Tibial nerve (tissue), 4 donors: ENCODE measurements at regions not wholly inside any gene's neighbourhood (a gene's known extent, or its start where the extent isn't known, plus 50 kb on each side); places are given as distances from the start of the nearest gene placed in this dataset.

Experiments used
- DNase-seq, 2 donors: peaks; one replicate each; pipeline ENCODE4 v3.0.0-alpha.2; 2019; ENCODE audit warnings: low spot score in 2 of 2
- H3K27ac ChIP-seq, 4 donors: fragments of 200-600 bp; sonication (generic) in 3 of 4; one replicate each; pipeline ENCODE4 v1.5.1; 2017 to 2019; ENCODE audit warnings: mild to moderate bottlenecking in 1 of 4
- H3K27me3 ChIP-seq, 2 donors: fragments of 200-600 bp; sonication (generic) in 1 of 2; one replicate each; pipeline versions ENCODE4 v1.5.1 to v1.6.0; 2017 to 2019
- H3K36me3 ChIP-seq, 3 donors: fragments of 200-600 bp; sonication (generic); one replicate each; pipeline ENCODE4 v1.5.1; 2018 to 2019
- H3K4me1 ChIP-seq, 4 donors: fragments of 200-600 bp; sonication (generic) in 3 of 4; one replicate each; pipeline ENCODE4 v1.5.1; 2017 to 2019
- H3K4me3 ChIP-seq, 4 donors: fragments of 200-600 bp; sonication (generic) in 3 of 4; one replicate each; pipeline ENCODE4 v1.5.1; 2017 to 2019; ENCODE audit warnings: mild to moderate bottlenecking in 1 of 4, moderate library complexity in 1 of 4
- H3K9me3 ChIP-seq, 4 donors: fragments of 200-600 bp; sonication (generic) in 3 of 4; one replicate each; pipeline ENCODE4 v1.5.1; 2017 to 2019
- CTCF ChIP-seq, 5 experiments: fragments of 200-600 bp in 3 of 5; fragments of 450-650 bp in 2 of 5; sonication (generic) in 3 of 5; IDR thresholded peaks; one replicate each; pipeline ENCODE4 v1.5.1; 2016 to 2019; ENCODE audit warnings: antibody characterized with exemption in 5 of 5, mild to moderate bottlenecking in 3 of 5, moderate library complexity in 2 of 5
- EP300 ChIP-seq, 2 donors: sonication (generic); formaldehyde crosslinking; IDR thresholded peaks; one replicate each; pipeline ENCODE4 v1.6.1; 2017; ENCODE audit warnings: antibody characterized with exemption in 2 of 2, mild to moderate bottlenecking in 1 of 2
- POLR2A ChIP-seq, 2 donors: fragments of 450-650 bp; IDR thresholded peaks; one replicate each; pipeline ENCODE4 v1.6.1; 2017; ENCODE audit warnings: antibody characterized with exemption in 2 of 2, mild to moderate bottlenecking in 2 of 2, moderate library complexity in 2 of 2
- WGBS, 2 donors: methylation state at CpG; one replicate each; pipeline ENCODE4 v1.1.5; 2018; 5-methylcytosine and 5-hydroxymethylcytosine counted together

GRCh38 chr14:34338056-34338455 lies 124.0 kb downstream of the SPTSSA start:
- Histone ChIP-seq H3K4me1 (peaks cover 0 to 4% (median 0%) of the 10 kb centered on the region in 4 donors), H3K9me3 (no peaks in the 10 kb centered on the region), H3K36me3 (no peaks in the 10 kb centered on the region), H3K4me3 (no peak overlapping the region), H3K27ac (no peak overlapping the region), H3K27me3 (no peaks in the 10 kb centered on the region)
- no peak for TF ChIP-seq CTCF (IDR thresholded peaks at IDR 0.05)
- no peak for TF ChIP-seq POLR2A (IDR thresholded peaks at IDR 0.05)
- TF ChIP-seq EP300 (IDR thresholded peaks at IDR 0.05): no peak
- no peak for DNase-seq
- WGBS, 2 donors: 79 to 87% methylated on average over 2 of the region's 2 CpGs

GRCh38 chr14:34336501-34336900 lies 125.5 kb downstream of the SPTSSA start:
- TF ChIP-seq POLR2A (IDR thresholded peaks at IDR 0.05) (no peak), CTCF (IDR thresholded peaks at IDR 0.05) (no peak), EP300 (IDR thresholded peaks at IDR 0.05) (no peak)
- DNase-seq: no peak

GRCh38 chr14:34335968-34336367 lies 126.1 kb downstream of the SPTSSA start:
- no peak for DNase-seq
- TF ChIP-seq POLR2A (IDR thresholded peaks at IDR 0.05): no peak
- TF ChIP-seq CTCF (IDR thresholded peaks at IDR 0.05): no peak
- TF ChIP-seq EP300 (IDR thresholded peaks at IDR 0.05): no peak
- H3K4me1 ChIP-seq: peaks cover 0 to 7% (median 0%) of the 10 kb centered on the region in 4 donors
- H3K4me3 ChIP-seq: no peak overlapping the region
- no peaks in the 10 kb centered on the region for H3K36me3 ChIP-seq
- WGBS, 2 donors: 87 to 94% methylated on average over 1 of the region's 1 CpG
- H3K27ac ChIP-seq: no peak overlapping the region
- no peaks in the 10 kb centered on the region for H3K27me3 ChIP-seq
- no peaks in the 10 kb centered on the region for H3K9me3 ChIP-seq

More at GRCh38 chr14:34336501-34336900, 125.5 kb downstream of the SPTSSA start:
- 63 to 76% methylated on average over 1 of the region's 1 CpG for WGBS, 2 donors
- Histone ChIP-seq H3K27ac (no peak overlapping the region), H3K4me1 (peaks cover 0 to 7% (median 0%) of the 10 kb centered on the region in 4 donors), H3K27me3 (no peaks in the 10 kb centered on the region), H3K4me3 (no peak overlapping the region), H3K36me3 (no peaks in the 10 kb centered on the region), H3K9me3 (no peaks in the 10 kb centered on the region)

- Histone ChIP-seq H3K36me3 (no peaks in the 10 kb centered on the region), H3K27ac (no peak overlapping the region), H3K4me1 (peaks cover 0 to 7% (median 0%) of the 10 kb centered on the region in 4 donors), H3K27me3 (no peaks in the 10 kb centered on the region), H3K4me3 (no peak overlapping the region), H3K9me3 (no peaks in the 10 kb centered on the region)
- TF ChIP-seq CTCF (IDR thresholded peaks at IDR 0.05): no peak
- no peak for TF ChIP-seq EP300 (IDR thresholded peaks at IDR 0.05)
- TF ChIP-seq POLR2A (IDR thresholded peaks at IDR 0.05): no peak
- DNase-seq: no peak
These were observed 127.7 kb downstream of the SPTSSA start for GRCh38 chr14:34334329-34334728.

GRCh38 chr14:34331728-34332623 lies 130.1 kb downstream of the SPTSSA start:
- Histone ChIP-seq H3K27me3 (no peaks in the 10 kb centered on the region), H3K27ac (no peak overlapping the region), H3K4me3 (no peak overlapping the region), H3K9me3 (no peaks in the 10 kb centered on the region), H3K4me1 (peaks cover 0 to 7% (median 0%) of the 10 kb centered on the region in 4 donors), H3K36me3 (no peaks in the 10 kb centered on the region)
- TF ChIP-seq CTCF (IDR thresholded peaks at IDR 0.05): peak; percentile 59 to 81 (median 71)
- no peak for TF ChIP-seq EP300 (IDR thresholded peaks at IDR 0.05)
- WGBS, 2 donors: 54 to 57% methylated on average over 9 of the region's 9 CpGs
- DNase-seq: peak; percentile 41 to 67
